ENCODE measurements at regions not wholly inside any gene's neighbourhood (a gene's known extent, or its start where the extent isn't known, plus 50 kb on each side); places are given as distances from the start of the nearest gene placed in this dataset.

DNA sequence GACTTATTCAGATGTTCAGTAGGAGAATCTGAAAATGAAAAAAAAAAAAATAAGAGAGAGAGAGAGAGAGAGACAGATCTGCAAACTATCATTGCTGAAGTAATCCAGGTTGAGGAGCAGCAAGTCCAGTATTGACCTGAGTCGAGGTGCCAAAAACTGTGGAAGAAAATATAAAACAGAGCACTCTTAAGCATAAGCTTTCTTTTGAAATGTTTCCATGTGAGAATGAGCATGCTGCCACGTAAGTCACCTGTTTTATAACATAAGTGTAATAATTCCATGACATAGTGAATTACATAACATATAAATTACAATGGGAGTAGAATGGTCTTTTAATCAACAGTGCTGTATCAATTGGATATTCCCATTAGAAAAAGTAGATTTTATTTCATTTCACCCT, 218.2 kb downstream of the BCHE start:
- no peak overlapping the region for H3K4me3 Mint-ChIP-seq (ENCODE audit: unreplicated experiment)
- DNase-seq, result no peak
- H3K27me3 Mint-ChIP-seq (ENCODE audit: unreplicated experiment), result no peaks in the 10 kb centered on the region
- H3K4me1 Mint-ChIP-seq (ENCODE audit: low read depth, unreplicated experiment), result no peaks in the 10 kb centered on the region
- H3K9me3 Mint-ChIP-seq (ENCODE audit: unreplicated experiment), result peaks cover 1% of the 10 kb centered on the region
- H3K36me3 Mint-ChIP-seq (ENCODE audit: unreplicated experiment), result no peaks in the 10 kb centered on the region
- TF ChIP-seq, protein P1, sequence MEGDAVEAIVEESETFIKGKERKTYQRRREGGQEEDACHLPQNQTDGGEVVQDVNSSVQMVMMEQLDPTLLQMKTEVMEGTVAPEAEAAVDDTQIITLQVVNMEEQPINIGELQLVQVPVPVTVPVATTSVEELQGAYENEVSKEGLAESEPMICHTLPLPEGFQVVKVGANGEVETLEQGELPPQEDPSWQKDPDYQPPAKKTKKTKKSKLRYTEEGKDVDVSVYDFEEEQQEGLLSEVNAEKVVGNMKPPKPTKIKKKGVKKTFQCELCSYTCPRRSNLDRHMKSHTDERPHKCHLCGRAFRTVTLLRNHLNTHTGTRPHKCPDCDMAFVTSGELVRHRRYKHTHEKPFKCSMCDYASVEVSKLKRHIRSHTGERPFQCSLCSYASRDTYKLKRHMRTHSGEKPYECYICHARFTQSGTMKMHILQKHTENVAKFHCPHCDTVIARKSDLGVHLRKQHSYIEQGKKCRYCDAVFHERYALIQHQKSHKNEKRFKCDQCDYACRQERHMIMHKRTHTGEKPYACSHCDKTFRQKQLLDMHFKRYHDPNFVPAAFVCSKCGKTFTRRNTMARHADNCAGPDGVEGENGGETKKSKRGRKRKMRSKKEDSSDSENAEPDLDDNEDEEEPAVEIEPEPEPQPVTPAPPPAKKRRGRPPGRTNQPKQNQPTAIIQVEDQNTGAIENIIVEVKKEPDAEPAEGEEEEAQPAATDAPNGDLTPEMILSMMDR (IDR thresholded peaks at IDR 0.05; ENCODE audit: partially characterized antibody, unreplicated experiment), result no peak
- H3K27ac Mint-ChIP-seq (ENCODE audit: unreplicated experiment), result no peak overlapping the region

- Mint-ChIP-seq H3K36me3 (ENCODE audit: unreplicated experiment) (no peaks in the 10 kb centered on the region), H3K27me3 (ENCODE audit: unreplicated experiment) (no peaks in the 10 kb centered on the region), H3K9me3 (ENCODE audit: unreplicated experiment) (no peaks in the 10 kb centered on the region), H3K4me1 (ENCODE audit: low read depth, unreplicated experiment) (no peaks in the 10 kb centered on the region), H3K4me3 (ENCODE audit: unreplicated experiment) (no peak overlapping the region), H3K27ac (ENCODE audit: unreplicated experiment) (no peak overlapping the region)
- DNase-seq, result no peak
- TF ChIP-seq, protein P1 (IDR thresholded peaks at IDR 0.05; ENCODE audit: partially characterized antibody, unreplicated experiment), result no peak
Measured at GRCh38 chr3:165617134-165617533, 220.1 kb downstream of the BCHE start.

DNA sequence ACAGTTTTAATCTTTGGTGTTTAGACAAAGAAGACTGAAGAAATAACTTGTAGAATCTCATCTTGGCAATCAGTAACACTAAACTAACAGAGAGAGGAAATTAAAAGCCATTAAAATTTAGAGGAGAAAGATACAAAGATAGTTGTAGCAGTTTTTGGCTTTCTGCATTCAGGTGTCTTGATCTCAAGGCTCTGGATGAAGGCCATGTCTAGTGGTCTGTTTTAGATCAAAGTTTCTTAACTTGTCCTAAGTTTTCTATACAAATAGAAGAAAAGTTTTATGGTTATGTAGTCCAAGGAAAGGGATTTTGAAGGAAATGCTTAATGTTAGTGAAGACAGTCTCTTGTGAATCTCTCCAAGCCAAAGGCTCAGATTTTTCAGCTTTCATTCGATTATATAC, 222.9 kb downstream of the BCHE start:
- Mint-ChIP-seq H3K4me1 (ENCODE audit: low read depth, unreplicated experiment) (no peaks in the 10 kb centered on the region), H3K36me3 (ENCODE audit: unreplicated experiment) (no peaks in the 10 kb centered on the region), H3K9me3 (ENCODE audit: unreplicated experiment) (no peaks in the 10 kb centered on the region), H3K27ac (ENCODE audit: unreplicated experiment) (no peak overlapping the region), H3K27me3 (ENCODE audit: unreplicated experiment) (no peaks in the 10 kb centered on the region), H3K4me3 (ENCODE audit: unreplicated experiment) (no peak overlapping the region)
- TF ChIP-seq, protein P1 (IDR thresholded peaks at IDR 0.05; ENCODE audit: partially characterized antibody, unreplicated experiment), result no peak
- DNase-seq, result no peak

DNA sequence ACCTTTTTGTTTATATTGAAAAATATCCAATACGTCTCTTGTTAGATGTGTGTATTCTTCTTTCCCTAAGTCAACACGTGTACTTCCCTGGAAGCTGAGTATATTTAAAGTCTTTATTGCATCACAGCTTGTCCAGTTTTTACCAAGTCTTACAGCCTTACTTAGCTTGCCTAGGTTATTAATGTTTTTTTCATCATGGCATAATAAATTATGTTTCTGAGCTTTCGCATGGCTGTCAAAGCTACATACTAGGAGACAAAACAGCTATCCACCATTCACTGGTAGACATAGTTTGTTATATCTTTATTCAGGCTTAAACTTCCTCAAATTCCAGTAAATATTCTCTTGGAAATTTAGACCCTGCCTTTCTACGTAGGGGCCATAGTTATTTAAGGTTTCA, 224.2 kb downstream of the BCHE start:
- no peak for DNase-seq
- Mint-ChIP-seq H3K27ac (ENCODE audit: unreplicated experiment) (no peak overlapping the region), H3K4me3 (ENCODE audit: unreplicated experiment) (no peak overlapping the region), H3K36me3 (ENCODE audit: unreplicated experiment) (no peaks in the 10 kb centered on the region), H3K27me3 (ENCODE audit: unreplicated experiment) (no peaks in the 10 kb centered on the region), H3K4me1 (ENCODE audit: low read depth, unreplicated experiment) (no peaks in the 10 kb centered on the region), H3K9me3 (ENCODE audit: unreplicated experiment) (no peaks in the 10 kb centered on the region)
- TF ChIP-seq, protein P1 (IDR thresholded peaks at IDR 0.05; ENCODE audit: partially characterized antibody, unreplicated experiment), result no peak

GRCh38 chr3:165607221-165607620, 230.0 kb downstream of the BCHE start:
- DNase-seq, result no peak
- TF ChIP-seq, protein P1 (IDR thresholded peaks at IDR 0.05; ENCODE audit: partially characterized antibody, unreplicated experiment), result no peak
- Mint-ChIP-seq H3K27me3 (ENCODE audit: unreplicated experiment) (no peaks in the 10 kb centered on the region), H3K4me3 (ENCODE audit: unreplicated experiment) (no peak overlapping the region), H3K9me3 (ENCODE audit: unreplicated experiment) (no peaks in the 10 kb centered on the region), H3K36me3 (ENCODE audit: unreplicated experiment) (no peaks in the 10 kb centered on the region), H3K4me1 (ENCODE audit: low read depth, unreplicated experiment) (no peaks in the 10 kb centered on the region), H3K27ac (ENCODE audit: unreplicated experiment) (no peak overlapping the region)

All from glutamatergic neuron (in vitro differentiated cells).